GM19372 (cell line): ENCODE measurements at regions not wholly inside any gene's neighbourhood (a gene's known extent, or its start where the extent isn't known, plus 50 kb on each side); places are given as distances from the start of the nearest gene placed in this dataset.
A peak's percentile ranks its signal among the peaks of the same experiment; 100 is the strongest.
"Not testable (repeated sequence)": the region's sequence is repeated elsewhere in the genome, so short reads cannot be mapped to it uniquely, and the experiment has no call there.

Source experiments
- ATAC-seq: cut with Tn5 transposase; IDR thresholded peaks from one replicate; pipeline ENCODE4 v1.9.1; 2021; ENCODE audit warnings: mild to moderate bottlenecking, low read depth, moderate library complexity; ENCODE audit not compliant: unreplicated experiment

DNA sequence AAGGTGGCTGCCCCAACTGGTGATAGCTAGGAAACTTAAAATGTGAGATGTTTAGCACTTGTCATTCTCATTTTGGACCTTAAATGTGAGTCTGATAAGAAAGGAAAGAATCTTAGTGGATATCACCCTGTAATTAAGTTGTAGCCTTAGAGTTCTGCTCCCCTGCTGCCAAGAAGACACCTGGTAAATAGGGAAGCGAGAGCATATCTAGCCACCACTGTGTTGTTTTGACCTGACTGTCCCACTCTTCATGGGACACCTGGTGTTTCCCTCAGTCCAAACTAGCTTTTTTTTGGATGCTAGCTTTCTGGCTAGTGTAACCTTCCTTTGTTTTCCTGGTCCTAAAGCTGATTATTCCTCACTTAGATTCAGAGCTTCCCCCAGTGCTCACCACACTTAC lies 357.6 kb downstream of the RAD51AP2 start:
- peak; percentile 66 for ATAC-seq

DNA sequence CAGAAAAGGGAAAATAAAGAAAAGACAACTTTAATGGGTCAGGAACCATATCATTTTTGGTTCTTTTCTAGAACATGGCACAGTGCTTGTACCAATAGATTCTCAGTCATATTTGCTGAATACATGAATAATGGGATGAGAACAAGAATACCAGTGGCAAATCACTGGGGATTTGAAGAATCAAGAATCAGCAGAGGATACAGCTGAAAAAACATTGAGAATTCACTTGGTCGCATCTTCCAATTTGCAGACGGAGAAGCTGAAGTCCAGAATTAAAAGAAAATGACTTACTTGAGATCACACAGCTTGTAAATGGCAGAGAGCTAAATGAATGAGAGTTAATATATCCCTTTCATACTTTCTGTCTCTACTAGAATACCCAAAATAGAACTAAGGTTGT lies 362.2 kb downstream of the RAD51AP2 start:
- ATAC-seq, result no peak

DNA sequence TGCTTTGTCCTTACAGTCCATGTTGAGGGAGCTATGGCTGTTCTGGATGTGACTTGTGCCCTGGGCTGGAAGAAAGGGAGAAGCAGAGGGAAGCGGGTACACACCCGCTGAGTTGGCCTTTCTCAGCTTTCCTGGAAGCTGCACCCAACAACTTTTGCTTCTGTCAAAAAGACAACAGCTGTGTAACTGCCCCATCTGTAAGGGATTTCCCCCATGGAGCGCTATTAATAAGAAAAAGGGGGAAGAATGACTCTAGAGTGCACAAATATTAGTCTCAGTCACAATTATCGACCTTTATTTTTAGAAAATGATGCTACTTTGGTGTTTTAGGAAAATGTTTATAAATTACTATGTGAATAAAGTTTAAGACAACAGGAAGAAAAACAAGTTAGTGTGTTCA lies 368.3 kb downstream of the RAD51AP2 start:
- ATAC-seq, result no peak

DNA sequence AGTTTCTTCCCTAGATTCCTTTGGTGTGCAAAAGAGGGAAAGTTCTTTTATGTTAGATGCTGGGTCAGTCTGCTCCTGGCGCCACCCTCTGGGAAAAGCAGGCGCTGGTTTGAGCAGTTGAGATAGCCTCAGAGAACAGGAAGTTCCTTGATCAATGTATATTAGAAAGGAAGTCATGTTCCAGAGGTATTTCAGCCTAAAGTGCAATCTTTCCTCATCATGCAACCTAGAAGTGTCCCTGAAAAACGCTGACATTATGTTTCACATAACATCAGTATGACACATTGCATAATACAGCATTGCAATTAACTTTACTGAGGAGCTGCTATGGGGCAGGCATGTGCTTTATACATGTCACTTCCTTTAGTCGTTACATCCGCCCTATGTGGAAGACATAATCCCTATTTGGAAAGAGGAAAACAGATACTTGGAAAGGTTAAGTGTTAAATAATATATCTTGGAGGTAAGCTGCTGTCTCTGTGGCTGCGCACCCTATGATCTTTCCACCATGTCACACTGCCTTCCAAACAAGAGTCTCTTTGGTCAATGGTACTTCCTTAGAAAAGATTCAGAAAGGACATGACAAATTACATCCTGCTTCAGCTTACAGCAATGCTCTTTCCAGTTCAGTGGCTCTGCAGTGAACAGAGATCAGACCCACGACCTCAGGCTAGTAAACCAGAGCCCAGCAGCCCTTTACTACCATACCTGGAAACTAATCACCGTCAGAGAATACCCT lies 369.7 kb downstream of the RAD51AP2 start:
- ATAC-seq, result no peak

DNA sequence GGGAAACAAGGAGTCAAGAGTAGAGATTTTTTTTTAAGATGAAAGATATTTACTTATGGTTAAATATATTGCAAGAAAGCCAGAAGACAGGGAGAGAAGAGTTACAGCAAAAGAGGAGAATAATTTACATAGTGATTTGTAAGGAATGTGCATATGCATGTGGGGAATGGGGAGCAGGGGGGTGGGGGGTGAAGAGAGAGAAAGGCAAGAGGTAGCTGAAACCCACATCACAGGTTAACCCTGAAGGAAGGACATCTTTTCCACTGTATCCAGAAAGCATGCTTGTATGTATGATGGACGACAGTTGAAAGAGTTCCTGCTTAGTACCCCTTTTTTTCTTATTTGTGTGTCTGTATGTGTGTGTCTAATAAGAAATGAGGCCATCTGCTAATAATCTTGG lies 371.9 kb downstream of the RAD51AP2 start:
- no peak for ATAC-seq

DNA sequence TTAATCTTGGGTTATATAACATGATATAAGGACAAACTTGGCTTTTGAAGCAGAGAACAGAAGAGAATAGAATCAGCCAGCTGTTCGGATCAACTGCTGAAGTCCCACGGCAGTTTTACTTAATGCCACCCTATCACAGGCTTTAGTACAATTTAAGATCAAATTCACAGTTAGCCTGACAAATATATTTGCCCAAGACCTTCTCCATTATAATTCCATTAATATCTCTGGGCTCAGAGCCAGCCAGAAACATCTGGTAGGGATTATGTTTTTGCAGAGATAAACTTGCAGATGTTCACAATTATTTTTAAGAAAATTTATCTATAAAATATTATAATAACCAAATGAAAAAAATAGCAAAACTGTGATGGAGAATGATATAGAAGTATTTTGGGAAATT lies 381.4 kb downstream of the RAD51AP2 start:
- no peak for ATAC-seq

DNA sequence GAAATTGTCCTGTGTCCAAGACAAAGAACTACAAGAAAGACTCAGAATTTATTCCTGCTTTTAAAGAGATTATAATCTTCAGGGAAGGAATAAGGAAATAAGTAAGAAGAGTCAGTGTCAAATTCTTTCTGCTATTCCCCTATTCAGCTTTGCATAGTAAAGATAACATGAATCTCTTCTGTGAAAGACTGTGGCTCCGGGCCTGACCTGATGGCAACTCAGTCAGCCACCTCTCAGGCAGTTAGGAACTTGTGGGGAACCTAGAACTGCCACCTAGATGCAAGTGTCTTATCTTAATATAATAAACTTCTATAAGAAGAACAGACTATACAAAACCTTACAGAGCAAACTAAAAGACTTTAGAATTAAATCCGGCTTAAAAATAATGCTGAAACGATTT lies 382.0 kb downstream of the RAD51AP2 start:
- no peak for ATAC-seq

DNA sequence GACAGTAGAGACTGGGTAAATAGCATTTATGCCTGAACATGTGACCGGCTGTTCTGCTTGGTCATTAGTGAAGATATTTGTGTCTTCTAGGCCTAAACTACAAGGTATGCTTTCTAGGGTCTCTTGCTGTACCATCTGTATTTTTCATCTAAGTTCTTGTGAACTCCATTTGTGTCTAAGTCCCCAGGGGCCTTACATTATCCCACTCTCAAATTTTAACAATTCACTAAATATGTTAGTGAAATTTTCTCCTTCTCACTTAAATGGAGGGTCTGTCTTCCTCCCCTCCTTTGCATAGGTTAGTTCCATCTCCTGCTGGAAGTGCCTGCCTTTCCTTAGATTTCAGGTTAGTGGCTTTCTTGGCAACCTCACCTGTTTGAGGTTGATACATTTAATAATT lies 382.6 kb downstream of the RAD51AP2 start:
- no peak for ATAC-seq

DNA sequence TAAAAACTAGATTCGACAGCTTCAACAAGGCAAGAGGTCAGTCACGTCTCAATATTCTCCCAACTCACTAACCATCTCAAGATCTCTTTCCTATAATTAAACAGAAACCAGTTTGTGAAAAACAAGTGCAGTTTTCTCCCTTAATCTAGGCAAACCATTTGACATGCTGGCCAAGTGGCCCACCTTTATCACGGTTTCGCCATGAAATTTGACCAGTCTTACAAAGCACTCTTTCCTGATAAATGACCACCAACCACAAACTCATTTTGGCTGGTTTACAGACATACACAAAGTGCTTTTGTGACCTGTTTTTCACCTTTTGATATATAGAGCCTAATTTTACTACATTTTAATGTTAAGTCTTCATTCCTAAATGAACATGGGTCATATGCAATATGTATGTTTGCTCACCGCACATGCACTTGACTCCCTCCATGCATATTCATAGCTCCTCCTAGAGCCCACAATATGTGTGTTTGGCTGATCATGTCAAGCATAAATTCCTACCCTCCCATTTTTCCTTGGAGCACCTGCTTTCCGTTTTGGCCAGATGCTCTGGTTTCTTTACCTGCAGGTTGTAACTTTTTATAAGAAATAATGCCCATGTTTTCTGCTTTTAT lies 385.1 kb downstream of the RAD51AP2 start:
- ATAC-seq, result no peak

DNA sequence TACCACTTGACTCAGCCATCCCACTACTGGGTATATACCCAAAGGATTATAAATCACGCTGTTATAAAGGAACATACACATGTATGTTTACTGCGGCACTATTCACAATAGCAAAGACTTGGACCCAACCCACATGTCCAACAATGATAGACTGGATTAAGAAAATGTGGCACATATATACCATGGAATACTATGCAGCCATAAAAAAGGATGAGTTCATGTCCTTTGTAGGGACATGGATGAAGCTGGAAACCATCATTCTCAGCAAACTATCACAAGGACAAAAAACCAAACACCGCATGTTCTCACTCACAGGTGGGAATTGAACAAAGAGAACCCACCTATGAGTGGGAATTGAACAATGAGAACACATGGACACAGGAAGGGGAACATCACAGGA lies 387.6 kb downstream of the RAD51AP2 start:
- ATAC-seq, result not testable (repeated sequence)

DNA sequence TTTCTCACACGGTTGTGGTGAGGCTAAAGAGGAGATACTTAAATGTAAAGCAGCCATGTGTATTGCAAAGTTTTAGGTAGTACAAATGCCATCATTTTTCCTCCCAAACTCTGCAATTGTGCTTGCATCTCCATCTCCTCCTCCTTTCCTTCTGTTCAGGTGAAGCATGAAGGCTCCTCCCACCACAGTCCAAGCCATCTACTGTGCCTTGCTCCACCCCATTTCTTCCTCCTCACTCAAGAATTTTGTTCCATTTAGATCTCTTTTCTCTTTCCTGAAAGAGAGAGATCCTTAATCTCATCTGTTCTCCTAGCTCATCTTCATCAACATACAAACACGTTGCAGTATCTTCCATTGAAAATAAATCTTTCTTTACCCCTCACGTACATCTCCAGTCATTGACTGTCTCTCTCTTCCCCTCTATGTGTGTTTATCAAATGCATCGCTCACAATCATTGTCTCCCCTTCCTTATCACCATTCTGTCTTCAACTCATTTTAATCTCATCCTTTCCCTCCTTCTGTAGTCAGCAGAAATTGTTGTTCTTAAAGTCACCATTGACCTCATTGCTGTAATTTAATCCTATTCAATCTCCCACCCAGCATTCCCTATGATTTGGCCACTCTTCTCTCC lies 392.1 kb downstream of the RAD51AP2 start:
- no peak for ATAC-seq

DNA sequence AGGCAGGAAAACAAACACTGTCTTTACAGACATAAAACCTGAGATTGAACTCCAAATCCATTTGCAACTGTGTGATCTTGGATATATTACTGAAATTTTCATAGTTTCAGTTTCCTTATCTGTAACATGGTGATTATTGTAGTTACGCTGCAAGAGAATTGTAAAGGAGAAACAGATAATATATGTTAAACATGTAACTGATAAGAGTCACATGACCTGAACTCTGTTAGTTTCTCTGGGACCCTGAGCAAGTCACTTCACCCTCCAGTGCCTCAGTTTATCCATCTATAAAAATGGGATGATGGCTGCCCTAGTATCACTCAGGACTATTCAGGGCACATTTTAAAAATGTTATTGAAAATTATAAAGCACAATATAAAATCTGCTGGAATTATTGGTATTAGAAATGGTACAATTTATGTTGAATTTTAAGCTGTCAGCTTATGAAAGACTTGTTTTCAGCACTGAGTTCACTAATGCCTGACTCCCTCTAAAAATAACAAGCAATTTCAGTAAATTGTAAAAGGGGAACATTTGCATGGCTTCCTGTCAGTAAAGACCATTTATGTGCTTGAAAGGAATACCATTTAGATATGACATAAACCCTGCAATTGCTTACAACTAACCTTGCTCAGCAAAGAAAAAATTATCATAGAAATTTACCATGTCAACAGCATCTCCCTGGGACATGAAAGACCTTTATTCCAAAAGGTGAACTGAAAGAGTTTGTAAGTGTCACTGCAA lies 393.5 kb downstream of the RAD51AP2 start:
- ATAC-seq, result no peak

DNA sequence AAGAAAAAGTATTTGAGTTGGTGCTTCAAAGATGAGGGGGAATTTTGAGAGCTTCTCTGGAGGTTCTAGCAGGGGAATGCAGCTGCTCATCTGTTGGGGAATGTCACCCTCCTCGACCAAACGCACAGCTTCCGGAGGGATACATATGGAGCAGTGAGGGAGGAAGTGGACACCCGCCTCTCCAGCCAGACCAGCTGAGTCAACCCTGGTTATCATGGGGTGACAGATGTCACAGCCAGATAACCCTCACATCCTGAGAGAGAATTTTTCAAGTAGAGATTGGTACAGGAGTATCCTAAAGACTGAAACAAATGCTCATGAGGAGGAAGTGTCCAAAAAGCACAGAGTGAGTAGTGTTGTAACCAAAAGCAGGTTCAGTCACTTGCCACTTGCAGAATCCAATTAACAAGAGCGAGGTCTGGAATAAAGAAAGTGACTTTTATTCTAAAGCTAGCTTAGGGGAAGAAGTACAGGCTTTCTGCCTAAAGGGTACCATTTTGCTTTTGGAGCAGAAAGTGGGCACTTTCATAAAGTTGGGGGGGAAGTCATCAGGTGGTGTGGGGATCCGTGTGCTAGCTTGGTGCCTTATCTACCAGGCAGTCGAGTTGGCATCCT lies 395.2 kb downstream of the RAD51AP2 start:
- ATAC-seq, result no peak

DNA sequence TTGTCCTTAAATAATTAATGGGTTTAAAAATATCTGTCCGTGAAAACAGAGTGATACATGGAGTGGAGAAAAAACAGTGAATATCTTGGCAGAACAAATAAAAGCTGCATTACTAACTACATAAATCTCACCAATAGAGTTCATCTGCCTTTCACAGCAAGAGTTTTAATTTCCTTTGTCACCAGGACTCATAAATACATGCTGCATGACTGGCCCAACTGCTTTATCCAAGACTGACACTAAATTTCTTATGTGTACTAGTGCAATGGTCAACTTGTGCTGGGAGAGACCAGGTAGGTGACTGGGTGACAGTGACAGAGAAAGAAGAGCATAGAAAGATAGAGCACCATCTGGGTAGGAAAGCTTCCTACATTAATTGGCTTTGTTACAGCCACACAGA lies 402.8 kb downstream of the RAD51AP2 start:
- no peak for ATAC-seq

DNA sequence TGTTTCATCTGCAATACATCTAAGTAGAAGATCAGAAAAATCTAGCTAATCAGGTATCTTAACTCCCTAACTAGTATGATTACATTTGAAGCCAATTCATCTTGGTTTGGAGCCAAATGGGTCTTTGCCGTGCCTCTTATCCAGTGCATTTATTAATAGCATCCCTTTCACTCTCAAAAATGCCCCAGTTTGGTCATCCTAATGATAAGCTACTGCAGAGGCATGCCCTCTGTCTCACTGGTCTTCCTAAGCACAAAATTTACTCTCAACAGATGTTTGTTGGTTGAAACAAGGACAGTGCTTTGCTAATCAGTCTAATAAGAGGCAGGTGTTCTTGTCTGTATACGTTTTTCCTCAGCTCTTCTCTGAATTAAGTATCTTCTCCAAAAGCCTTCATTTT lies 403.2 kb downstream of the RAD51AP2 start:
- ATAC-seq, result no peak

DNA sequence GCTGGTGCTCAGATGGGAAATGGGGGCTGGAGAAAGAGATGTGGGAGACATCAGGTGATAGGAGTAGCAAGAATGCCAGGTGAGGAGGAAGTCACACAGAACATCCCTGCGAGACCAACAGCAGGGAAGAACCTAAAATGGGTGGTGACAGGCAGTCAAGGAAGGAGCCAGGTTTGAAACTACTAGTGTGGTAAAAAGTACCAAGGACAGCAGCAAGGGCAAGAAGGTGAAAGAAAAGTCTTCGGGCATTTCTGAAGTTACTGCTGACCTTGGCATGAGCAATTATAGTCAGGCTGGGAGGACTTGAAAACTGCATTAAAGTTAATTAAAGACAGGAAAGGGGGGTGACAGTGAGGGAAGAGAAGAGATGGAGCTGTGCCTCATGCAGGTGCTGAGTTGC lies 410.4 kb downstream of the RAD51AP2 start:
- ATAC-seq, result no peak

DNA sequence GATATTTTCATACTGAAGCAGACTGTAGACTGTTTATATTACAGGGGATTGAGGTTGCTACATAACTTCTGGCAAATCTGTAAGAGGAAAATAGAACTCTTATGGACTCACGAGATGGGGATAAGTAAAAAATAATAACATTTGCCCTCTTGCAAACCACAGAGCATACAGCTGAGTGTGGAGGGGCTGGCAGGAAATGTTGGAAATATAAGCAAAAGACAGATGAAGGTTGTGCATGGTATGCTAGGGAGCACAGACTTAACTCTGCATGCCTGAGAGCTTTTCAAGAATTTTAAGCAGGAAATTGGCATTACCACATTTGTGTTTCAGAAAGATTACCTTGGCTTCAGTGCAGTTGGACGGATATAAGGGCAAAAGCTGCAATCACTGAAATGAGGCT lies 411.1 kb downstream of the RAD51AP2 start:
- no peak for ATAC-seq

DNA sequence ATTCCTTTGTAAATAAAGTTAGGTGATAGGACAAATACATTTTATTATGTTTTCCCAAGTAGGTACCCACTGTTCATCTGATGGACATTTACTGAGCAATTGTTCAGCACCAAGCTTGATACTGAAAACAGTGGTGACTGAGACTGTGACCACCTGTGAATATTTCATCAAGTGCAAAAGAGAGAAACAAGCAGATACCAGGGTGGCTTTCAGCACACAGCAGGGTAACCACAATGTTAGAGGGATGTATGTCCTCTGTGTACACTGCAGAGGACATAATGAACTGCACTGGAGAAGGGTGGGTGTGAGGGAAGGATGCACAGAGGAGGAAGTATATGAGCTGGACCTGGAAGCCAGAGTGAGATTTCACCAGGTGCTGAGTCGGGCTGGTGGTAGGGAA lies 411.8 kb downstream of the RAD51AP2 start:
- no peak for ATAC-seq

DNA sequence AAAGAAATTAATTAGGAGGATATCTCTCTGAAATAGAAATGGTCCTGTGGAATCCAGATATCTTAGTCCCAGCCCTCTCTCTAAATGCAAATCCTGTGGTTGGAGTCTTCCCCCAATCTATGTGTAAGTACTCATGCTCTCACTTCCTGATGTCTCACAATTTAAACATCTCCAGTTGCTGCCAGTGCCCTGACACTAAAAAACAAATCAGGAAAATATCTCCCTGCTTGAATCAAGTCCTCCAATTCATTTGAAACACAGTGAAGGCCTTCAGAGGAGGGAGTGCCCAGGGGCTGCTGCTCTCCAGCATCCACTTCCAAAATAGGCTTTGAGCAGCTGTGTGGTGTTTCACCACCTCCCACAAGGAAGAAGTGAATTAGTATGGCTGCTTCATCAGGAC lies 413.8 kb downstream of the RAD51AP2 start:
- peak; percentile 63 for ATAC-seq

DNA sequence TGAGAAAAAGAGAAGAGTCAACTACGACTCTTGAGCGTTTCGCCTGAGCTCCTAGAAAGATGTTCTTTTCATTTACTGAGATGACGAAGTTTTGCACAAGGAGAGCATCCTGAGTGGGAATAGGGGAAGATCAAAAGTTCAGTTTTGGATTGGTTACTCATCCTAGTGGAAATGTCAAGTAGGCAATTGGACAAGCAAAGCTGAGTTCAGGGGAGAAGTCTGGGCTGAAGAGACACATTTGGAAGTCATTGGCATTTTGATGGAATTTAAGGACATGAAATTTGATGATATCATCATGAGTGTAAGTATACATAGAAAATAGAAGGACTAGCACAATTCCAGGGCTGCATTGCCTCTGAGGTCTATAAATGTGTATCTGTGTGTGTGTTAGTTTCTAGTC lies 416.6 kb downstream of the RAD51AP2 start:
- no peak for ATAC-seq

DNA sequence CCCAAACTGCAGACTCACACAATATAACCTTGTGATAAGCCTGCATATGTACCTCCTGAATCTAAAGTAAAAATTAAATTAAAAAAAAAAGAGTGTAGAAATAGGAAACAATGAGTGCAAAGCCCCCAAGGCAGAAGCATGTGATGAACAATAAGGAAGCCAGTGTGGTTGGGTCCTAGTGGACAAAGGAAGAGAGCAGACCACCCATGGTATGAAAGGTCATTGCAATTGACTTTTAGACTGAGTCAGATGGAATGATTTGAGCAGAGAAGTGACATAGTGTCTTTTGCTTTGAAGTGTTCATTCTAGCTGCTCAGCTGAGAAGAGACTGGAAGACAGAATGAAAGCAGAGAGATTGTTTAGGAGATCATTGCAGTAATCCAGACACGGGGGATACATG lies 417.1 kb downstream of the RAD51AP2 start:
- no peak for ATAC-seq
